ENCODE measurements at regions not wholly inside any gene's neighbourhood (a gene's known extent, or its start where the extent isn't known, plus 50 kb on each side); places are given as distances from the start of the nearest gene placed in this dataset.

DNA sequence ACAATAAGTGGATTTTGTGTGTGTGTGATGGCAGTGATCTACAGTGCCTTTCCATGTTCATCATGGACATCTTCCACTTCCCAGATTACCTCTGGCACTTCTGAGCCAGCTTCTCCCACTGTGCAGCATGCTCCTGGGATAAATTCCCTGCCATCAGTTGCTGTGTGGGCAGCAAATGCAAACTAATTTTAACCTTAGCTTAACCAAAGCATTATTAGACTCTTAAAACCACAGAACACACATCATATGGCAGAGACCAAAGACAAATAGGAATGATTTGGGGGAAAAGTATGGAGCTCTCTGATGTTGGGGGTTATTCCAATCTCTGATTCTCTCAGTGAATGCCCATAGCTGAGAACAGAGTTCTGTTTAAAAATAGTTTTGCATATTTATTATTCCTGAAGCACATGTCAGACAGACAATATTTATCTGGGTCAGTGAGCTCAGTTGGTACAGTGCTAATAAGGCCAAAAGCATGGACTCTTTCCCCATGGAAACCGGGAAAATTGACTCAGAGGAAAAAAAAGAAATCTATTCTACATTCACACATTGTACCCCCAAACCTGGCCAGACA, 567.4 kb downstream of the IQCM start:
- TF ChIP-seq, protein P1, sequence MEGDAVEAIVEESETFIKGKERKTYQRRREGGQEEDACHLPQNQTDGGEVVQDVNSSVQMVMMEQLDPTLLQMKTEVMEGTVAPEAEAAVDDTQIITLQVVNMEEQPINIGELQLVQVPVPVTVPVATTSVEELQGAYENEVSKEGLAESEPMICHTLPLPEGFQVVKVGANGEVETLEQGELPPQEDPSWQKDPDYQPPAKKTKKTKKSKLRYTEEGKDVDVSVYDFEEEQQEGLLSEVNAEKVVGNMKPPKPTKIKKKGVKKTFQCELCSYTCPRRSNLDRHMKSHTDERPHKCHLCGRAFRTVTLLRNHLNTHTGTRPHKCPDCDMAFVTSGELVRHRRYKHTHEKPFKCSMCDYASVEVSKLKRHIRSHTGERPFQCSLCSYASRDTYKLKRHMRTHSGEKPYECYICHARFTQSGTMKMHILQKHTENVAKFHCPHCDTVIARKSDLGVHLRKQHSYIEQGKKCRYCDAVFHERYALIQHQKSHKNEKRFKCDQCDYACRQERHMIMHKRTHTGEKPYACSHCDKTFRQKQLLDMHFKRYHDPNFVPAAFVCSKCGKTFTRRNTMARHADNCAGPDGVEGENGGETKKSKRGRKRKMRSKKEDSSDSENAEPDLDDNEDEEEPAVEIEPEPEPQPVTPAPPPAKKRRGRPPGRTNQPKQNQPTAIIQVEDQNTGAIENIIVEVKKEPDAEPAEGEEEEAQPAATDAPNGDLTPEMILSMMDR (IDR thresholded peaks at IDR 0.05; ENCODE audit: insufficient read depth, low read depth, low read length), result no peak
- no peak for DNase-seq (ENCODE audit: low read depth)
- no peak overlapping the region for H3K4me3 ChIP-seq (ENCODE audit: low read depth, low read length)

DNA sequence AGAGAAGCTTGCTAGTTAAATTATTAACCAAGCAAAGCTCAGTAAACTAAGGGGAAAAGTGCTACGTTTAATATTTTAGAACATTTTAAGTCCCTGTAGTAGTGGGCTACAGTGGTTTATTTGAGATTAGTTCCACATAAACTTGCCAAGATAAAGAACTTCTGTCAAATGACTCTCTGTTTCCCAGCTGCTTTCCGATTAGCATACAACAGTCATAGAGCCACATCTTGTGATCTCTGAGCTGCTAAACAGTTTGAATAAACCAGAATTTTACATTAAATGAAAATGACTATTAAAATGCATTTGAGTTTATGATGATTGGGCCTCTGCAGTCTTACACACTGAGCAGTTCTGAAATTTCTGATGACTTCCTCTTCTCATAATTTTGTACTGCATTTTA, 568.5 kb downstream of the IQCM start:
- H3K4me3 ChIP-seq (ENCODE audit: low read depth, low read length), result no peak overlapping the region
- TF ChIP-seq, protein P1 (IDR thresholded peaks at IDR 0.05; ENCODE audit: insufficient read depth, low read depth, low read length), result no peak
- DNase-seq (ENCODE audit: low read depth), result no peak

DNA sequence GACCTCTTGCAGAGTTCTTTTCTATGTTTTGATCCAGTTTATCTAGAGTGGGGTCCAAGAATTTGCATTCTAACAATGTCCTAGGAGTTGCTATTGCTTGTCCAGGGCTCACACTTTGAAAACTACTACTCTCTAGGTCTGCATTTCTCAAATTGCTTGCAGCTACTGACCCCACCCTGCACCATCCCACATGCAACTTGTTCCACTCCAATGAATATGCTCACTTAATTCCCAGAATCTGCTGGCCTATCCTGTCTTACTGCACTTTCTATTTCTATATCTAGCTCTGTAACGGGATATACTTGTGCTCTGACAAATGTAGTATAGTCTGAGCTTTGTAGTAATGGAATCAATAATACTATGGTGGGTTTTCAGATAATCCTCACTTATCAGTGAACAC, 570.3 kb downstream of the IQCM start:
- TF ChIP-seq, protein P1 (IDR thresholded peaks at IDR 0.05; ENCODE audit: insufficient read depth, low read depth, low read length), result no peak
- no peak overlapping the region for H3K4me3 ChIP-seq (ENCODE audit: low read depth, low read length)
- no peak for DNase-seq (ENCODE audit: low read depth)

DNA sequence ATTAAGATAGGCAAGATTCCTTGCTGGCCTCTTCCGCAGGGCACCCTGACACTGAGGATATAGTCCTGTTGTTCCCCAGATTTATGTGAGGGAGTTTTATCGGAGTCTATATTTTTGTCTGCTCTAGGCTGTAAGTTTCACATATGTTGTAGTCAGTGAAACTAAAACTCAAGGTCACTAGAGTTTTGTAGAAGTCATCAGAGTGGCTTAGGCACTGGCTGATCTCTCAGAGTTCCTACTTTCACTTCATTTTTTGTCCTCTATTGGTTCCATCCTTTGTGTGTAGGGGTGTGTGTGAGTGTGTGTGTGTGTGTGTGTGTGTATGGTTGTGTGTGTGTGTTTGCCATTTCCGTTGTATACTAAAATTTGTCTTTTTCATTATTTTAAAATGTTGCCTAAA, 577.5 kb downstream of the IQCM start:
- no peak overlapping the region for H3K4me3 ChIP-seq (ENCODE audit: low read depth, low read length)
- TF ChIP-seq, protein P1 (IDR thresholded peaks at IDR 0.05; ENCODE audit: insufficient read depth, low read depth, low read length), result no peak
- DNase-seq (ENCODE audit: low read depth), result no peak

DNA sequence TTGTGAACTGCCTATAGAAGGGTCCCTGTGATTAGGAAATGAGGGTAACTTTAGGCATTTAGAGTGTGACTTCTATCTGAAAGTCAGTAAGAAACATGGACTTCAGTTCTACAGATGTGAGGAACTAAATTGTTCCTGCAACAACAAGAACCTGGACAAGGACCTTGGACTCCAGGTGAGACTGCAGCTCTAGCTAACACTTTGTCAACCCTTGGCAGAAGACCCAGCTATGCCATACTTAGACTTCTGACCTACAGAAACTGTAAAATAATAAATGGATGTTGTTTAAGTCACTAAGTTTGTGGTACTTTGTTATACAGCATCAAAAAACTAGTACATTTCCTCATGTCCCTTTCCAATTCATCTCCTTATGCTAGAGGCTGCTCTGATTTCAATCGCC, 580.8 kb downstream of the IQCM start:
- TF ChIP-seq, protein P1 (IDR thresholded peaks at IDR 0.05; ENCODE audit: insufficient read depth, low read depth, low read length), result no peak
- DNase-seq (ENCODE audit: low read depth), result no peak
- no peak overlapping the region for H3K4me3 ChIP-seq (ENCODE audit: low read depth, low read length)

DNA sequence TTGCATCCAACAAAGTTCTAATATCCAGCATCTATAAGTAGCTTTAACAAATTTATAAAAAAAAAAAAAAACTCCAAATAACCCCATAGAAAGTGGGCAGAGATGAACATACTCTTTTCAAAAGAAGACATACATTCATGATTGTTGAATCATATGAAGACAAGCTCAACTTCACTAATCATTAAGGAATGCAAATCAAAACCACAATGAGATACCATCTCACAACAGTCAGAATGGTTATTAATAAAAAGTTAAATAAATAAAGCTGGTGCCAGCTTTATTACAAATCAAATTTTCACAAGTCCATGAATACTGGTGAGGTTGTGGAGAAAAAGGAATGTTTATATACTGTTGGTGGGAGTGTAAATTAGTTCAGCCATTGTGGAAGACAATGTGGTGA, 592.0 kb downstream of the IQCM start:
- DNase-seq (ENCODE audit: low read depth), result peak; percentile 2
- H3K4me3 ChIP-seq (ENCODE audit: low read depth, low read length), result no peak overlapping the region
- TF ChIP-seq, protein P1 (IDR thresholded peaks at IDR 0.05; ENCODE audit: insufficient read depth, low read depth, low read length), result no peak

DNA sequence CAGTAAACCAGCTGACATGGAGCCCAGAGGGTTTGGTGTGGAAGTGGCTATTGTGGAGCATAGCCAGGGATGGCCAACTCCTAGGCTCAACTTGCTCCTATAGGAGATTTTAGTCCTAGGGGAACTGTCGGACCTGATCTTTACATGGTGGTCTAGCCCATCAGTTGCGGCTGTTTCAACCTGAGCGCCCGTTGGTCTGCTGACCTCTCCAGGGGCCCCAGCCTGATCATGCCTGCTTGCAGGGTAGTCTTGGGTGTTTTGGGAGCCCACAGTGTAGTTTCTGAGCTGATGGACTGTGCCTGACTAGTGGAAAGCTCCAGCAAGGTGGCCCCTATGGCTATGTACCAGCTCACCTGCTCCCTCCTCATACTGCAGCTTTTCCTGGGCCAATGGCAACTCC, 597.0 kb downstream of the IQCM start:
- H3K4me3 ChIP-seq (ENCODE audit: low read depth, low read length), result no peak overlapping the region
- TF ChIP-seq, protein P1 (IDR thresholded peaks at IDR 0.05; ENCODE audit: insufficient read depth, low read depth, low read length), result no peak

More for the DNA sequence above, 597.0 kb downstream of the IQCM start:
- DNase-seq (ENCODE audit: low read depth), result no peak
